ENCODE measurements at regions not wholly inside any gene's neighbourhood (a gene's known extent, or its start where the extent isn't known, plus 50 kb on each side); places are given as distances from the start of the nearest gene placed in this dataset.
"Not testable (repeated sequence)": the region's sequence is repeated elsewhere in the genome, so short reads cannot be mapped to it uniquely, and the experiment has no call there.

- no peak overlapping the region for H3K27ac ChIP-seq (replicated peaks)
Measured at GRCh38 chr16:62732092-62732491, 695.9 kb upstream of the CDH8 start.

GRCh38 chr16:62724670-62725269 is 688.5 kb upstream of the CDH8 start:
- not testable (repeated sequence) for DNase-seq (ENCODE audit: low read depth in 1 of 2, low spot score in 1 of 2); H3K27ac ChIP-seq (replicated peaks); H3K27me3 ChIP-seq (ENCODE audit: insufficient read depth, poor library complexity, severe bottlenecking); H3K4me3 ChIP-seq (replicated peaks; ENCODE audit: insufficient read depth, low read length)

More at GRCh38 chr16:62732092-62732491, 695.9 kb upstream of the CDH8 start:
- DNase-seq (ENCODE audit: low read depth in 1 of 2, low spot score in 1 of 2): no peak
- Histone ChIP-seq H3K27me3 (ENCODE audit: insufficient read depth, poor library complexity, severe bottlenecking) (no peaks in the 10 kb centered on the region), H3K4me3 (replicated peaks; ENCODE audit: insufficient read depth, low read length) (no peak overlapping the region)
- TF ChIP-seq REST (IDR thresholded peaks at IDR 0.05; ENCODE audit: insufficient replicate concordance, low read depth) (no peak), GABPA (IDR thresholded peaks at IDR 0.05; ENCODE audit: low read depth) (no peak), CTCF (IDR thresholded peaks at IDR 0.05; ENCODE audit: insufficient read depth, low read length) (no peak), POLR2AphosphoS5 (IDR thresholded peaks at IDR 0.05; ENCODE audit: low read depth) (no peak), SPI1 (IDR thresholded peaks at IDR 0.05; ENCODE audit: borderline replicate concordance, low read depth) (no peak)

- Histone ChIP-seq H3K27ac (replicated peaks) (no peak overlapping the region), H3K4me3 (replicated peaks; ENCODE audit: insufficient read depth, low read length) (no peak overlapping the region), H3K27me3 (ENCODE audit: insufficient read depth, poor library complexity, severe bottlenecking) (no peaks in the 10 kb centered on the region)
- no peak for DNase-seq (ENCODE audit: low read depth in 1 of 2, low spot score in 1 of 2)
- TF ChIP-seq SPI1 (IDR thresholded peaks at IDR 0.05; ENCODE audit: borderline replicate concordance, low read depth) (no peak), CTCF (IDR thresholded peaks at IDR 0.05; ENCODE audit: insufficient read depth, low read length) (no peak), REST (IDR thresholded peaks at IDR 0.05; ENCODE audit: insufficient replicate concordance, low read depth) (no peak), POLR2AphosphoS5 (IDR thresholded peaks at IDR 0.05; ENCODE audit: low read depth) (no peak), GABPA (IDR thresholded peaks at IDR 0.05; ENCODE audit: low read depth) (no peak)
Measured at GRCh38 chr16:62720651-62721050, 684.4 kb upstream of the CDH8 start.

- Histone ChIP-seq H3K27me3 (ENCODE audit: insufficient read depth, poor library complexity, severe bottlenecking) (no peaks in the 10 kb centered on the region), H3K27ac (replicated peaks) (no peak overlapping the region), H3K4me3 (replicated peaks; ENCODE audit: insufficient read depth, low read length) (no peak overlapping the region)
- no peak for DNase-seq (ENCODE audit: low read depth in 1 of 2, low spot score in 1 of 2)
- no peak for TF ChIP-seq CTCF (IDR thresholded peaks at IDR 0.05; ENCODE audit: insufficient read depth, low read length)
- TF ChIP-seq POLR2AphosphoS5 (IDR thresholded peaks at IDR 0.05; ENCODE audit: low read depth): no peak
- TF ChIP-seq SPI1 (IDR thresholded peaks at IDR 0.05; ENCODE audit: borderline replicate concordance, low read depth): no peak
- no peak for TF ChIP-seq REST (IDR thresholded peaks at IDR 0.05; ENCODE audit: insufficient replicate concordance, low read depth)
- no peak for TF ChIP-seq GABPA (IDR thresholded peaks at IDR 0.05; ENCODE audit: low read depth)
Measured at GRCh38 chr16:62717026-62717425, 680.8 kb upstream of the CDH8 start.

All from HL-60 (cell line).